IMR-90 (cell line): ENCODE measurements at regions not wholly inside any gene's neighbourhood (a gene's known extent, or its start where the extent isn't known, plus 50 kb on each side); places are given as distances from the start of the nearest gene placed in this dataset.

Experiments used
- ATAC-seq: fragments of 200-7000 bp; cut with Tn5 transposase; 2 replicates; pipeline ENCODE4 v1.9.1; 2020; ENCODE audit warnings: low read depth, mild to moderate bottlenecking, moderate library complexity
- BruUV-seq: library from RNA; stranded (reverse); fragments of 400-500 nt; replicated peaks from 2 replicates; lab custom pipeline; 2021; lab: Mats Ljungman, UMichigan
- CTCF ChIA-PET: fragments of 300-600 bp; formaldehyde crosslinking; extraction: SDS; loops from one replicate; lab custom pipeline; 2021; ENCODE audit warnings: antibody characterized with exemption; lab: Yijun Ruan, JAX
- POLR2A ChIA-PET: fragments of 300-600 bp; sonication (Branson Sonifier 250); formaldehyde crosslinking; loops from one replicate; lab custom pipeline; 2022; ENCODE audit warnings: antibody characterized with exemption; ENCODE audit not compliant: unreplicated experiment; lab: Charles Lee
- DNase-seq: peaks from one replicate; pipeline ENCODE4 v3.0.0; 2013
- H2AFZ ChIP-seq: replicated peaks from 2 replicates; pipeline ENCODE3; 2013; ENCODE audit warnings: low read length, mild to moderate bottlenecking; ENCODE audit not compliant: poor library complexity
- H2AK5ac ChIP-seq: 2 replicates; pipeline ENCODE4 v1.6.1; 2013; ENCODE audit warnings: low read depth, low read length, inconsistent platforms
- H2AK9ac ChIP-seq: replicated peaks from 2 replicates; pipeline ENCODE3; 2013; ENCODE audit warnings: mild to moderate bottlenecking, low read depth, low read length, moderate library complexity; ENCODE audit not compliant: poor library complexity
- H2BK120ac ChIP-seq: 2 replicates; pipeline ENCODE4 v1.6.1; 2013; ENCODE audit warnings: low read depth, low read length, inconsistent platforms
- H2BK15ac ChIP-seq: 3 replicates; pipeline ENCODE4 v1.6.1; 2013; ENCODE audit warnings: low read depth, low read length, inconsistent platforms
- H2BK20ac ChIP-seq: 2 replicates; pipeline ENCODE4 v1.6.1; 2013; ENCODE audit warnings: low read depth, mild to moderate bottlenecking, inconsistent platforms, low read length, moderate library complexity
- H2BK5ac ChIP-seq: 2 replicates; pipeline ENCODE4 v1.6.1; 2013; ENCODE audit warnings: mild to moderate bottlenecking, low read depth, low read length, inconsistent platforms; ENCODE audit not compliant: poor library complexity, severe bottlenecking
- H3K14ac ChIP-seq: replicated peaks from 2 replicates; pipeline ENCODE4 v1.6.1; 2013; ENCODE audit warnings: low read depth, low read length, inconsistent platforms
- H3K18ac ChIP-seq: 2 replicates; pipeline ENCODE4 v1.6.1; 2013; ENCODE audit warnings: low read depth, low read length, control low read depth
- H3K23ac ChIP-seq: 2 replicates; pipeline ENCODE4 v1.6.1; 2013; ENCODE audit warnings: low read depth, low read length, inconsistent platforms
- H3K27ac ChIP-seq: 2 replicates; pipeline ENCODE4 v1.5.1; 2013; ENCODE audit warnings: mild to moderate bottlenecking, control low read depth, low read length; ENCODE audit not compliant: insufficient read depth
- H3K27me3 ChIP-seq: 2 replicates; pipeline ENCODE4 v1.6.1; 2013; ENCODE audit warnings: low read length; ENCODE audit not compliant: control insufficient read depth, insufficient read depth
- H3K36me3 ChIP-seq: 2 replicates; pipeline ENCODE4 v1.6.1; 2013; ENCODE audit warnings: low read length, mixed read lengths; ENCODE audit not compliant: control insufficient read depth, insufficient read depth
- H3K4ac ChIP-seq: 2 replicates; pipeline ENCODE4 v1.6.1; 2013; ENCODE audit warnings: low read depth, low read length, inconsistent platforms
- H3K4me1 ChIP-seq: 2 replicates; pipeline ENCODE4 v1.6.1; 2013; ENCODE audit warnings: low read length, mixed read lengths; ENCODE audit not compliant: control insufficient read depth, insufficient read depth
- H3K4me2 ChIP-seq: 2 replicates; pipeline ENCODE4 v1.6.1; 2013; ENCODE audit warnings: low read depth, mild to moderate bottlenecking, control low read depth, low read length, moderate library complexity
- H3K4me3 ChIP-seq: 2 replicates; pipeline ENCODE4 v1.5.1; 2013; ENCODE audit warnings: low read depth, mild to moderate bottlenecking, control low read depth, low read length, moderate library complexity; ENCODE audit not compliant: insufficient read depth
- H3K56ac ChIP-seq: 2 replicates; pipeline ENCODE4 v1.6.1; 2013; ENCODE audit warnings: low read length, inconsistent platforms; ENCODE audit not compliant: insufficient read depth; ENCODE audit errors: extremely low read depth
- H3K79me1 ChIP-seq, 2 experiments: 2 replicates each; pipeline ENCODE4 v1.6.1; 2013; ENCODE audit warnings: low read length in 2 of 2, inconsistent platforms in 1 of 2, low read depth in 1 of 2
- H3K9ac ChIP-seq: 2 replicates; pipeline ENCODE4 v1.6.1; 2013; ENCODE audit warnings: low read depth, low read length, control low read depth
- H3K9me1 ChIP-seq: 2 replicates; pipeline ENCODE4 v1.6.1; 2013; ENCODE audit warnings: low read length, inconsistent platforms; ENCODE audit not compliant: insufficient read depth
- H3K9me3 ChIP-seq: 2 replicates; pipeline ENCODE4 v1.6.1; 2013; ENCODE audit warnings: low read length; ENCODE audit not compliant: control insufficient read depth, insufficient read depth
- H4K20me1 ChIP-seq: 2 replicates; pipeline ENCODE4 v1.6.1; 2013; ENCODE audit warnings: low read length, inconsistent platforms; ENCODE audit not compliant: insufficient read depth
- H4K5ac ChIP-seq: 2 replicates; pipeline ENCODE4 v1.6.1; 2013; ENCODE audit warnings: mild to moderate bottlenecking, low read depth, low read length, control low read depth
- H4K8ac ChIP-seq, 2 experiments: 2 replicates each; pipeline ENCODE4 v1.6.1; 2013; ENCODE audit warnings: low read depth in 2 of 2, low read length in 2 of 2, control low read depth in 1 of 2, inconsistent platforms in 1 of 2
- H4K91ac ChIP-seq: 2 replicates; pipeline ENCODE4 v1.6.1; 2013; ENCODE audit warnings: low read depth, low read length, inconsistent platforms; ENCODE audit not compliant: insufficient read depth
- CEBPB ChIP-seq: IDR thresholded peaks from 2 replicates; pipeline ENCODE4 v1.6.1; 2012; ENCODE audit warnings: low read depth, low read length, improper control_type of control experiment
- RAD21 ChIP-seq: IDR thresholded peaks from 2 replicates; pipeline ENCODE4 v1.6.1; 2012; ENCODE audit warnings: low read length, improper control_type of control experiment
- WGBS, 2 experiments: methylation state at CpG; one replicate each; pipeline versions ENCODE4 v1.1.5 to v1.1.7; 2013; ENCODE audit warnings: missing lambda C conversion rate in 2 of 2; ENCODE audit not compliant: insufficient read length in 1 of 2; ENCODE audit errors: extremely low coverage in 2 of 2; 5-methylcytosine and 5-hydroxymethylcytosine counted together
- dilution Hi-C: fragments of 300-500 bp; cut with HindIII; formaldehyde crosslinking; loops from one replicate; pipeline ENCODE4 v1.14.3; 2018; ENCODE audit warnings: low sequenced_read_pairs; ENCODE audit not compliant: unreplicated experiment
- in situ Hi-C: fragments of 300-500 bp; cut with MboI; formaldehyde crosslinking; loops from 3 replicates; pipeline ENCODE4 v1.14.3; 2019; ENCODE audit warnings: low sequenced_read_pairs, inconsistent platforms, mixed read lengths
- intact Hi-C: fragments of 100-400 bp; cut with micrococcal nuclease; formaldehyde crosslinking; loops from 2 replicates; pipeline ENCODE4 v1.10.0; 2022

DNA sequence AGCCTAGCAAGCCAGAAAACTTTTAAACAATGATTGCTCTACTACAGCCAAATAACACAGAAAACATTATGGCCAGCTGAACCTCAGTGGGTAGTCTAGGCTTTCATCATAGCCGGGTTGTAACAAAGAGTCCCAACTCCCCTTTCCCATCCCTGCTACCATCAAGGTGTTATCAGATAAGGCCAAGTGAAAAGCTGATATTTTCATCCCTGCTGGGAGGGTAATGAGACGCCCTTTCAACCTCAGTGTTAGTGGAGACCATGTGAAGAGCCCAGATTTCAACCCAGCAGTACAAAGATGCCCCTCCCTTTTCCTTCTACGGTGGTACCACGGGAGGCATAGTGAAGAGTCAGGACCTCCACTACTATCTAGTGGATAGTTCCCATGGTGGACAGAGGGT is 433.7 kb downstream of the GPM6A start:
- no peak overlapping the region for H2BK20ac ChIP-seq
- H3K18ac ChIP-seq: no peak overlapping the region
- no peaks in the 10 kb centered on the region for H3K9me3 ChIP-seq
- no peak overlapping the region for H2AFZ ChIP-seq
- no peak overlapping the region for H2BK15ac ChIP-seq
- no peak overlapping the region for H3K9ac ChIP-seq
- H2BK5ac ChIP-seq: no peak overlapping the region
- no peaks in the 10 kb centered on the region for H3K4me1 ChIP-seq
- H3K27me3 ChIP-seq: no peaks in the 10 kb centered on the region
- H3K4ac ChIP-seq: no peak overlapping the region
- no peak overlapping the region for H3K4me3 ChIP-seq
- H2AK5ac ChIP-seq: no peak overlapping the region
- POLR2A ChIA-PET: no interaction called here
- in situ Hi-C loops: no loop called here
- no peak overlapping the region for H3K4me2 ChIP-seq
- H4K5ac ChIP-seq: no peak overlapping the region
- dilution Hi-C loops: no loop called here
- H3K27ac ChIP-seq: no peak overlapping the region
- intact Hi-C loops: no loop called here
- H2BK120ac ChIP-seq: no peak overlapping the region
- no peaks in the 10 kb centered on the region for H3K36me3 ChIP-seq
- H3K9me1 ChIP-seq: no peaks in the 10 kb centered on the region
- no peak overlapping the region for H2AK9ac ChIP-seq
- H3K79me1 ChIP-seq: no peaks in the 10 kb centered on the region
- H4K8ac ChIP-seq: no peak overlapping the region
- CTCF ChIA-PET: no interaction called here
- DNase-seq (no peak), ATAC-seq (no peak)
- no peak overlapping the region for H3K14ac ChIP-seq
- no peak for TF ChIP-seq CEBPB
- no peak for TF ChIP-seq RAD21
- H3K56ac ChIP-seq: no peak overlapping the region
- WGBS, 2 experiments: no CpG with 5 or more reads among the region's 4 CpGs
- H4K20me1 ChIP-seq: no peaks in the 10 kb centered on the region
- no peak overlapping the region for H3K23ac ChIP-seq
- BruUV-seq: no TSS peak
- H4K91ac ChIP-seq: no peak overlapping the region
